AG20443 (cell line): ENCODE measurements at regions not wholly inside any gene's neighbourhood (a gene's known extent, or its start where the extent isn't known, plus 50 kb on each side); places are given as distances from the start of the nearest gene placed in this dataset.

Source experiments
- DNase-seq: peaks from one replicate; pipeline ENCODE4 v3.0.0; 2012; ENCODE audit warnings: low spot score, mixed read lengths

DNA sequence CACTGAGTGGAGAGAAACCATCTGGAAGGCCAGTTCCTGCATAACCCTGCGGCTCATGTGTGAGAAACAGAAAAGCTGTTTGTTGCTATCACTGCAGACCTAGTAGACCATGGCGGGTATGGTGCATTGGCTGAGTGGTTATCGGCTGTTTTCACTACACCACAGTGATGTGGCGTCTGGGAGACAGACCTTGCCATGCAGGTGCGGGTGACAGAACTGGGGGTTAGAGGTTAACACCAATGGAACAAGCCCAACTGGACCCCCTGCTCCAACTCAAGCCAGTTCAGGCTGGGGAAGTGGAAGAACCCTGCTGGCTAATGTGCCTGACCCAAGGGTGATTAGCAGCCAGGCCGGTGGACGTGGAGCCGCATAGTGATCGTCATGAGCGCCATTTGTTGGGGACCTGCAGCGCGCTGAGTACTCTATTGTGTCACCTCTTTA is 91.9 kb downstream of the IRF8 start:
- no peak for DNase-seq

DNA sequence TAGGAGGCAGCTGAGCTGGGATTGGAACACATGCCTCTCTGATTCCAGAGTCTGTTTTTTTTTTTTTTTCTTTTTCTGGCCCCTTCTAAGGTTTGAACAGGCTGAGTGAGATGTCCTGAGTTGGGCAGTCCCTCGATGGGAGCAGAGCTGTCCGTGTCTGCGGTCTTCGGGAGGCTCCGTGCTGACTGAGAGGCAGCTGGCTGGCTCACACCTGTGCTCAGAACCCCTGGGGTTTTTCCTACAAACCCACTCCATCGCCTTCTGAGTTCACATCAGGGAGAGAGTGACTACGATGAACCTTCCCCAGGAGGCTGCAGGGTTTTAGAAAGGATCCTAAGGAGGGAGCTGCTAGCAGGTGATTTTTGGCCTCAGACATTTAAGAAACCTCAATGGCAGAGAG is 92.5 kb downstream of the IRF8 start:
- no peak for DNase-seq

DNA sequence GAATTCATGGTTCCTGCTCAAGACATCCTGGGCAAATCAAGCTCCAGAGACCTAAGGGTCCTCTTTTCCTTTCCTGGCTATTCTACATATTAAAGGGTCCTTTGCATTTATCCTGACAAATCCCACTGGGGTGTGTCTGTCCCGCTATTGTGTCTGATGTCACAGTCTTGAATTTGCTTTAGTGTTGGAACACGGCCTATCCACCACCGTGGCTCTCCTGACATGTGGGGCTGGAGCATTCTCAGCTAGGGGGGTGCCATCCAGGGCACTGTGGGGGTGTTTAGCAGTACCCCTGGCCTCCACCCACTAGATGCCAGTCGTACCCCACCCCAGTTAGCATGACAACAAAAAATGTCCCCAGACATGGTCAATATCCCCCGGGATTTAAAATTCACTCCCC is 92.9 kb downstream of the IRF8 start:
- DNase-seq, result no peak

DNA sequence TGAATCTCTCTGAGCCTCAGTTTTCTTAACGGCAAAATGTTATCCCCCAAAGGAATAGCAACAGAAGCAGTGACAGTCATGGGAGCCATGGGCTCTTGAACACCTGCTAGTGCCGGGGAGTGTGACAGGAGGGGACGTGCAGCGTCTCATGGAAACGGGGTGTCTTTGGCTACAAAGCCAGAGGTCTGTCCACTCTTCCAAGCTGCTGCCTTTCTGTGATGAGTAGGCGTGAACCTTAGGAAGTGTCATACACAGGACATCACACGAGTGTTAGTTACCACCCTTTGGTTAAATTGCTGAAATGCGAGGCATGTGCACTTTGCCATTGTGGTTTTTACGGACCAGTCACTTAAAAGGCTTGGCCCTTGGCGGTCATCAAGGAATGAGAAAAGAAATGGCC is 93.4 kb downstream of the IRF8 start:
- DNase-seq, result no peak

DNA sequence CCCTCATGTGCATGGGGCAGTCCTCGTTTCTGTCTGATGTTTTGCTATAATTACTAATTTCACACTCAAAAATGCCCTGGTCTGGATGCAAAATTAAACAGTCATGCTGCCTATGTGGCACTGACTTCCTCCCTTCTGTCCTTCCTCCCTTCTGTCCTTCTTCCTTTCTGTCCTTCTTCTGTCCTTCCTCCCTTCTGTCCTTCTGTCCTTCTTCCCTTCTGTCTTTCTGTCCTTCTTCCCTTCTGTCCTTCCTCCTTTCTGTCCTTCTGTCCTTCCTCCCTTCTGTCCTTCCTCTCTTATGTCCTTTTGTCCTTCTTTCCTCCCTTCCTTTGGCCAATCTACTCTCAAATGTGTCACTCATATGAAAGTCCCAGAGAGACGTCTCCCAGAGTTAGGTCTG is 93.8 kb downstream of the IRF8 start:
- DNase-seq, result no peak

DNA sequence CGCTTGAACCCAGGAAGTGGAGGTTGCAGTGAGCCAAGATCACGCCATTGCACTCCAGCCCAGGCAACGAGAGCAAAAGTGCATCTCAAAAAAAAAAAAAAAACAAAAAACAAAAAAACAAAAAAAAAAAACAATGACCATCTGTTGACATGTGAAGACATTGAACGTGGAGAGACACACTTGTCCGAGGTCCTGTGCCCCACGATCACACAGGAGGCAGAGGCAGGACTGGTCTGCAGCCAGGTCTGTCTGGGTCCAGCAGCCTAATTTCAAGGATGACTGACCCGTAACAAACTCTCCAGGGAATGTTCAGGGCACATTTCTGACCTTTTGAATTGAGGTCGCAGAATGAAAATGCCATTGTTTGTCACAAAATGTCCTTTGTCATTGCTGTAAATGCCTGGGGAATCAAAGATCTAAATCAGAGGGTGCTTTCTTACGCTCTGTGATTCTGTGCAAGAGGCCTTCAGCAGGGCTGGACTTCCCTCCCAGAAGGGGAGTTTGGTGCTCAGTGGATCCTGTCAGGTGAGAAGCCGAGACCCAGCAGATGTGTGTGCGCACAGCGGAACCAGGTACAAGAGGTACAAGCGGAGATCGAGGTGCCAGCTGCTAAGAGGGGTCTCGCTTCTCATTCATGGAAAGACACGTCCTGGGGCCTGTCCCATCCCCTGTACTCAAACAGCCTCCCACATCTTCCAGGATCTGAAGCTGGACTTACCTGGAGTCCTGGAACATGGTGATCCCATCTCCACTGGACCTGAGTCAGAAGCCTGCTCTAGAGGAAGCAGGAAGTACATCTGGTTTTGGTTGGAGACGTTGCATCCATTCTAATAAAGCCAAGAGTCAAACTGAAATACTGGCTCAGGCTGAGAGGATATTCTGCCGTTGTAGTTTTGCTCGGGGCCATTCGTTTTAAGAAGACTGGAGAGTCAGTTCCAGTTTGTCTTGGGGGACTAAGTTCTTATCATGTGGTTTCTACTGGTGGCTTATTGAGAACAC is 95.8 kb downstream of the IRF8 start:
- no peak for DNase-seq

DNA sequence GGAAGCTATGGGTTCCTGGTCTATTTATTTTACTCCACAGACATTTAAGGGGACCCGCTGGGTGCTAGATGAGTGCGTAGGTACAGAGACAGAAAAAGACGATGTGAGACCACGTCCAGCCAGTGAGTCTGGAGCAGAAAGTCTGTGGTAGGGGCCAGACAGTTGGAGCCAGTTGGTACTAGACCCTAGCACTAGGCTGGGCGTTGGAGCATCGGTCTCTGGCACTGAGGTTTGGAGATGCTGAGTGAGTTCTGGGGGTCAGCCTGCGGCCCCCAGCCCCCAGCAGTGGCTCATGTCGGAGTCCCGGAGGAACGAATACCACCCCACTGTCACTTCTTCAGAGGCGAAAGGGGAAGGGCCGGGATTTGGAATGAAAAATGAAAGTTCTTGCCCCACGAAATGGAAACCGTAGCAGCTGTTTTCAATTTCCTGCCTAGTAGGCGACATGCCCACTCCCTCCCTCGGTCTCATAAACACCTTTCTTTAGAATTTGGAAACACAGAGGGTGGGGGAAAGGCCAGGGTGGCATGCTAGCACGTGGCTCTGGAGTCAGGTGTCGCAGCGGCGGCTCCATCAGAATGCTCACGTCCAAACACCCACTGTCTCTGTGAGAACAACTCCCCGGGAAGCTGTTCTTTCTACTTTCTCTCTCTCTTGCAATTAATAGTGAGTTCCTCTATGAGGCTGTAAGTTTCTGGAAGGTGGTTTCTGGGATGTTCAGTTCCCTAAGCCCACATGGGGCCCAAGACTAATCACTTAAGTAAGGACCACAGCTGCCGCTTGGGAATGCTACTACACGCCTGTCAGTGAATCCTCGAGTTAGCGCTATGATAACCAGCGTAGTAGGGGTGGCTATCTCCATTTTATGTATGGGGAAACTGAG is 96.8 kb downstream of the IRF8 start:
- DNase-seq, result no peak

DNA sequence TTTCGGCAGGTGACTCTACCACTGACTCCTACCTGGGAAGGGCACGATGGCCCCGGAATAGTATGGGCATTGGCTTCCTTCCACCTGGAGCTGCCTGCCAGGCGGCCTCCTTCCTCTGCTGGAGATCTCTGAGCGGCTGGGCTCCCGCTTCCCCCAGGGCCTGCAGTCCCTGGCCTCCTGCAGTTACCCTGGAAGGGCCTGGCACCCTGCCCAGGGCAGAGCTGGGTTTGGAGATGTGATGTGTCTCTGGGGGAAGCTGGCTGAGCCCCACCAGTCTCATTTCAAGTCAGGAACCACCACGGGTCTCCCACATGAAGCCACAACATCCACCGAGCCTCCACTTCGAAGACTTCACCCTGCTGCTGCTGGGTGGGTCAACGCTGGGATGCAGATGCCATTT is 97.9 kb downstream of the IRF8 start:
- DNase-seq, result no peak

DNA sequence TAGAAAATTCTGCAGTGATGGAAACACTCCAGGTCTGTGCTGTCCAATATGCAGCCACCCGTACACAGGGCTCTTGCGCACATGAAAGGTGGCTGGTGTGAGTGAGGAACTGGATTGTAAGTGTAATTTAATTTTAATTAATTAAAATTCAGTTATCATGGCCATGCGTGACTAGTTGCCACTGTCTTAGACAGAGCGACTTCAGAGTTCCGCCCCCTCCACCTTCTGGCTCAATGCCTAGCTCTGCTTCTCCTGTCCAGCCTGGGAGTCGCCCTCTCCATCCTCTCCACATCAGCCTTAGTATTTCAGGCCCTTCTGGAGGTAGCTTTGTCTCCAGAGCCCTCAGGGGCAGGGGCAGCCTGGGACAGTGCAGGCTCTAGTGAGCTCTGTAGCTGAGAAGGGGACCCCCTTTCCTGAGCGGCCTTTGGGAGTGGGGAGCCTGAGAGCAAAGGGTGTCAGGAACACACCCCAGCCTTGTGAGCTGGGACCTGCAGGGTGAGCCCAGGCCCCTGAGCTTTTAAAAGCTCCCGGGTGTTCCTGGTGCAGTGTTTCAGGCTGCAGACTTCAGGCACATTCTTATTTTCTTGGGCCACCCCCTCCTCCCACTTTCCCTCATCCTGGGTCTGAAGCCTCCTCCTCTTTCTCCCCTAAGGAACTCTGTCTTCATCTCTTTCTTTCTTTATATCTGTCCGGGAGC is 99.4 kb downstream of the IRF8 start:
- DNase-seq, result no peak

DNA sequence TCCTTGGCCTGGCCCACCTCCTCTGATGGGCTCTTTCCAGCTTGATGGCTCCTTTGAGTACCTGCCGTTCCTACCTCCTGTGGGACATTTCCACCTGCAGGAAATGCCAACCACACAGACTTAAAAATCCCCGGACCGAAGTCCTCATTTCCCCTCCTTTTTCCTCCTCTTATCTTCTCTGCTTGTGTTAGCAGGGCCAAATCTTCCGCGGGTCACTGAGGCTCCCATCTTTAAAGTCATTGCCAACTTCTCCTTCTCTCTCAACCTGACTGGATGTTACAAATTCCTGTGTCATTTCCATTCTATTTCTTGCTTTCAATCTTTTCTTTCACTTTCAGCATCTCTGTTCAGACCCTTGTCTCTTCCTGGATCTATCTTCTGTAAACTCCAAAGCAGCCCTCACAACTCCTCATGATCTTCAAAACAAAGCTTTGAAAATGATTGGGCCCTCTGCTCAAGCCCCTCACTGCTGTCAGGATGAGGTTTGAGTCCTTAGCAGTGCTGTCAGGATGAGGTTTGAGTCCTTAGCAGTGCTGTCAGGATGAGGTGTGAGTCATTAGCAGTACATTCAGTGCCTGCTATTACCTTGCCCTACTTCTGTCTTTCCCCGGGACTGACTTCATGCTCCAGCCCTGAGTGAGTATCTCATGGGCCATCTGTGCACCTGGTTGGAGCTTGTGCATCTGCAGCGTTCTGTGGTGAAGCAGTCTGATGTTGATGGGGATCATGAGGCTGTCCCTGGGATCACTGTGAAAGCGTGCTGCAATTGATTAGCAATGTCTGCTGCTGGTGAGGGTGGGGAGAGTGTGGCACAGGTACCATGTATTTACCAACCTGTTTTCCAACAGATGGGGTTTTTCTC is 100.1 kb downstream of the IRF8 start:
- DNase-seq, result no peak

DNA sequence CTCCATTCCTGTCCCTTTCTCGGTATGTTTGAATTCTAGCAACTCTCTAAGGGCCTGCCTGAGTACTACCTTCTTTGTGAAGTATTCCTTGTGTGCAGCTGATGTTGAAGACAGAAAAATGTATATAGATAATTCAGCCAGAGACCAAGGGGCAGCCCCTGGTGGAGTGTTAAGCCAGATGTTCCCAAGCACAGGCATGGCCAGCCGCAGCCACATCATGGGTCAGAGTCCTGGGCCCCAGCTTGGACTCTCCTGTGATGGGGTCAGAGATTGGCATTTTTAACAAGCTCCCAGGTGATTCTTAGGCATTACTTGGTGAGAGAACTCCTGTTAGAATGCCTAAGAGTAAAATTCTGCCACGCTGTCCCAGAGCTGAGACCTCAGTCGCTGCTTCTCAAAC is 100.8 kb downstream of the IRF8 start:
- DNase-seq, result no peak

DNA sequence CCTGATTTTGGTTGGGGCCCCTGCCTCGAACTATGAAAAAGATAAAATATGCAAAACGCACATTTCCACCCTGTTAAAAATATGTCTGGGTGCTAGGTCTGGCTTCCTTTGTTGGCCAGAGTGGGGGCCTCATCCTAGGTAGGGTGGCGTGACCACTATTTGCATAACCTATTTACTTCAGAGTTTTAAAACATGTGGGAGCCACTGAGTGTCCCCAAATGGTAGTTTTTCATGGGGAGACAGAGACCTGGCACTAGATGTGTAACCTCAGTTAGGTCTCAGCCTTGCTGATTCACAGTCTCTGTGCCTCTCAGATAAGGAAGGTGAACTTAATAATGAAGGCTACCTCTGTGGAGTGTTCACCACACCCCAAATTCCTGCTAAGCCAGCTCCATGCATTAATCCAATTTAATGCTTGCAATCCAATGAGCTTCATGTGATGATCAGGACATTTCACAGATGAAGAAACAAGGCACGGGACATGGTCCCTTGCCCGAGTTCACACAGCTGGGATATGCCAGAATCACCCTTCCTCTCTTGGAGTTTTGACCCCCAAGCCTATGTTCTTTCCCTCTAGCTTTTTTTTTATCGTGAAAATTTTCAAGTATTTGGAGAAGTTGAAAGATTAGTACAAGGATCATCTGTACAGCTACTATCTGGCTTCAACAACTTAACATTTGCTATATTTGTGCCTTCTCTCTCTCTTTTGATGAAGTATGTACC is 103.4 kb downstream of the IRF8 start:
- no peak for DNase-seq

DNA sequence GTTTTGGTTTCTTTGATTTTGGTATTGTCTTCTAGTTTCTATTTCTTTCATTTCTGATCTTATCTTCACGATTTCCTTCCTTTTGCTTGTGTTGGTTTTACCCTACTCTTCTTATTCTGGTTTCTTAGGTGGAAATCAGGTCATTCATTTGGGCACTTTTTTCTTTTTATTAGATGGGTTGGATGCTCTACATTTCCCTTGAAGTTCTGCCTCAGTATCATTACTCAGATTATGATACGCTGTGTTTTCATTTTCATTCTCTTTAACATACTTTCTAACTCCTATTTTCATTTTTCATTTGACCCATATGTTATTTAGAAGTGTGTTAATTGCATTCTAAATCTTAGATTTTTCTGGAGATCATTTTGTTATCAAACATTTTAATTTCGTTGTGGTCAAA is 108.6 kb downstream of the IRF8 start:
- DNase-seq, result no peak

DNA sequence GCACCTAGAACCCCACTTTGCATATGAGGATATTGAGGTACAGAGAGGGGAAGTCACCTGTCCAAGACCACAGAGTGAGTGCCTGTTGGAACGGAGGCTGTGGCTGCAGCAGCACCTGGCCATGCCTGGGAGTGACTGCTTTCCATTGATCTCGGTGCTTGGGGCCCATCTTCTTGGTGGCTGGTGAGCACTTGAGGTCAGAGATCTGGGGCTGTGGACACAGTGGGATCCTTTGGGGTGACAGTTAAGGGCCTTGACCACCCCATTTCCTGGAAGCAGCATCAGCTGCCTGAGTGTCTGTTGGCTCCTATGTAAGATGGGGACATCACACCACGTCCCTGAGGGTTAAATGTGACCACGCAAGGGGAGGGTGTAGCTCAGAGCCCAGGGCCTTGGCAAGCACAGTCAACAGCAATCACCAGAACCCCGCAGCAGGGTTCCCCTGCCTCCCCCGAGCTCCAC is 111.7 kb downstream of the IRF8 start:
- DNase-seq, result no peak

DNA sequence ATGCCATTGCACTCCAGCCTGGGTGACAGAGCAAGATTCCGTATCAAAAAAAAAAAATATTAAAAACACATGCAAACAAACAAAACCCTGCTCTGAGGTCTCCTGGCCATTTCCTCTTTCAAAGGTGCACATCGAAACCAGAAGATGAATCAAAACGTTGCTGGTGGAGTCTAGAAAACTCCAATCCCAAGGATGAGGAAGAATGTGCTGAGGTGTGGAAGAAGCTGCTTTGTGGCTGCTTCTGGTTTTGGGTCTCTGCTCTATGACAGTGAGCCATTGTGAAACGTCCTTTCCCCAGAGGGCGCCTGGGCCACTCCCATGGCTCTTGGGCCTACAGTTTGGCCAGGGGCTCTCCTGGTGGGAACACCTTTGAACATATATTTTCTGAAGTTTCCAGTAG is 112.6 kb downstream of the IRF8 start:
- DNase-seq, result no peak

DNA sequence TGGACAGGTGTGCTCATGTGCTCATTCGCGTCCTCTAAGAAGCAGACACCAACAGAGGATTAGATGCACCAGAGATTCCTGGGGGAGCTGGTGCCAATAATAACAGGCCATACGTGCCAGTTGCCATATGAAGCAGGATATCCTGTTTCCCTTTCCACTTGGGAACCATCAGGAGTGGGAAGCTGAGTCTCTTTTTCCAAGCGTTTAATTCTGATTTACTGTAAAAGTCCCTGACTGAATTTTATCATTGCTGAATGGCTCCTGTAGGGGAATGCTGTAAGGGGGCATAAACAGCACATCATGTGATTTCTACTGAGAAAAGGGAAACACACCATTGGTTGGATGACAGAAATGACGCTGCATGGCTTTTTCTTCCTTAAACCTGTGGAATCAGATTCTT is 113.3 kb downstream of the IRF8 start:
- DNase-seq, result no peak

DNA sequence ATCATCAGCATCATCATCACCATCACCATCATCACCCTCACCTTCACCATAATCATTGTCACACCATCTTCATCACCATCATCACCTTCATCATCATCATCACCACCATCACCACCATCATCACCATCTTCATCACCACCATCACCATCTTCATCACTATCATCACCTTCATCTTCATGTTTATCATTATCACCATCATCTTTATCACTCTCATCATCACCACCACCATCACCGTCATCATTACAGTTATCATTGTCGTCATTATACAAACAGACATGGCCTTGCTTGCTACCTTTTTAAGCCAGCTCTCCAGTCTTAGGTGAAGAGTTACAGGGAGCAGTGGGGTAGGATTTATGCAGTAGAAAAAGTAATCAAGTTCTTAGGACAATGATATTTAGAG is 114.9 kb downstream of the IRF8 start:
- no peak for DNase-seq

DNA sequence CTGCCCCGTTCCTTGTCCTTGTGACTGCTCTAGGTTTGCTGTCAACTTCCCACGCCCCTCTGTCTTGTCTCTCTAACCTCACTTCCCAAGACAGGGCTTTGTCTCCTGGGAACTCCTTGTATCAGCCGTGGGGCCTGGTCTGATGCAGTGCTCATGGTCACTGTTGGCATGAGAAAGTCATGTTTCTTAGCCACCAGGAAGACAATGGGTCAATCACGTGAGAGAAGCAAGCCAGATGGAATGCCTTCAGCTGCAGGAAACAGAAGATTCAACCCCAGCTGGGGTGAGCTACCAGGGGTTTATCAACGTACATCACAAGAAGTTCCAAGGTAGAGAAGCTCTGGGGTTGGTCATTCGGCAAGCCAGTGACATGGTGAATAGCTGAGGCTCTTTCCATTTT is 116.6 kb downstream of the IRF8 start:
- DNase-seq, result no peak

DNA sequence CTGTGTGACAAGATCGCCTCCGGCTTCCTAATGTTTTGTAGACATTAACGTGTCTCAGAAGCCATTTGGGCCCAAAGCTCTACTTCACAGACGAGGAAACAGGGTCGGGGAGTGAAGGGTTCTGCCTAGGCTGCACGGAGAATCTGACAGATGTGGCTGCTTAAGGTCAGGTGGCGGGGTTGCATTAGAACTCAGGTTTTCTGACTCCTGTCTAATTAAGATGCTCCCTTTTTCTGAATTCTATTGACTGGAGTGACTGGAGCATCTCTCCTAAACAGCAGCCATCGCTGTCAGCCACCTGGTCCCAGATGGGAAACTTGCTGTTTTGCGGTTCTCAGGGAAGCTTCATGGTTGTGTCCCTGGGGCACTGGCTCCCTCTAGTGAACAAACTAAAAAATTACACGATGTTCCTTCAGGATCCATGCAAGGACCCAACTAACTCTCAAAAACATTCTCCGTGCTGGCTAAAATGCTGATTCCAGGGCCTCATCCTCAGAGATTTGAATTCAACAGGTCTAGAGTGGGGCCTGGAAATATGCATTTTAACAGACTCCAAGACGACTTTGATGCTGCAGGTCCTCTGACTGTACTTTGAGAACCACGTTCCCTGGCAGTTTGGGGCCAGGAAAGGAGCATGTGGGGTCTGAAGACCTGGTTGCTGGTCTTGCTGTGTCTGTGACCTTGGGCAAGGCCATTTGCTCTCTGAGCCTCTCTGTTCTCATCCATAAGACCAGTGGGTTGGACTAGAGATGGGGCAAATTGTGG is 117.4 kb downstream of the IRF8 start:
- peak; percentile 88 for DNase-seq

DNA sequence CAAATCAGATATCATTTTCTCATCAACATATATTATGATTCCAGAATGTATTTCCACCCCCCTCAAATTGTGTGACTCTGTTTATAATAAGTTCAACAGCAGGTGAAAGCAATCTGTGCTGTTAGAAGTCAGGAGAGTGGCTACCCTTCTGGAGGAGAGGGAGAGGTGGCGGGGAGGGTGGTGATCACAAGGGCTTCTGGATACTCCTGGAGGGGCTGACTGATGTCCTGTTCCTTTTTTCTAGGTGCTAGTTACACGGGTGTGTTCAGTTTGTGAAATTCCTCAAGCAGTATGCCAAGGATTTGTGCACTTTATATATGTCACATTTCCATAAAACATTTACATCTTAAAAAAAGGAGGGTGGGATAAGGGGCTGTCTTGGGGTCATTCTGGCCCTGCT is 119.1 kb downstream of the IRF8 start:
- DNase-seq, result no peak
